ENCODE measurements at regions not wholly inside any gene's neighbourhood (a gene's known extent, or its start where the extent isn't known, plus 50 kb on each side); places are given as distances from the start of the nearest gene placed in this dataset.

DNA sequence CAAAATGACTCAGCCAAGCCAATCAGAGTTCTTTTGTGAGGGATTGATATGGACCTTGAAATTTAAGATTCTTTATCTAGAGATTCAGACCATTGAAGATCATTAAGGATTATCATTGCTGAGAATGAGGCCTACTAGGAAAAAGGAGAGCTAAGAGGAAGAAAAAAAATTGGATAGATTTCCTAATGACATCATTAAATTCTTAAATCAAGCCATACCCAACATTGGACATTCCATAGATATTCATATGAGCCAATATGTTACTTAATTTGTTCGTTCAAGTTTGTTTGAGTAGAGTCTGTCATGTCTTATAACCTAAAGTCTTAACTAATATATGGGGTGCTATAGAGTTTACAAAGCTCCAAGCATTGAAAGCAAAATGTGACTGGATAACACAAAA is 727.9 kb upstream of the SEMA6A start:
- no peak overlapping the region for H2BK20ac ChIP-seq (ENCODE audit: low read depth, low read length, poor library complexity, severe bottlenecking)
- H3K36me3 Mint-ChIP-seq (ENCODE audit: insufficient read depth in 1 of 3, low read depth in 3 of 3), result peaks cover 0 to 3% (median 0%) of the 10 kb centered on the region in 3 experiments; a peak in 2 of 7 replicates
- H3K18ac ChIP-seq (ENCODE audit: insufficient read length, low read depth, low read length), result no peak overlapping the region
- H2AFZ ChIP-seq (ENCODE audit: low read length), result no peak overlapping the region
- H3K56ac ChIP-seq (ENCODE audit: insufficient read length, low read depth, low read length), result no peak overlapping the region
- H2BK15ac ChIP-seq (ENCODE audit: low read depth, low read length), result no peak overlapping the region
- no peak overlapping the region for H2BK120ac ChIP-seq (ENCODE audit: low read depth, low read length, poor library complexity, severe bottlenecking)
- no peak overlapping the region for H3K4me3 Mint-ChIP-seq
- no peak overlapping the region for H2BK12ac ChIP-seq (ENCODE audit: insufficient read length, low read depth, low read length)
- no peaks in the 10 kb centered on the region for H3K27me3 Mint-ChIP-seq (ENCODE audit: low read depth)
- H3K4ac ChIP-seq (ENCODE audit: low read depth, low read length), result no peak overlapping the region
- H3K9me3 ChIP-seq (ENCODE audit: control insufficient read depth, low read depth, low read length), result no peaks in the 10 kb centered on the region
- H2BK5ac ChIP-seq (ENCODE audit: insufficient read length, low read length), result no peak overlapping the region
- H2AK5ac ChIP-seq (ENCODE audit: insufficient read length, low read length), result no peak overlapping the region
- H3K4me1 Mint-ChIP-seq, result peaks cover 7 to 9% of the 10 kb centered on the region in 2 experiments
- no peak overlapping the region for H3K27ac Mint-ChIP-seq
- no peak for DNase-seq
- no peak overlapping the region for H3K23ac ChIP-seq (ENCODE audit: insufficient read length, low read depth, low read length)
- no CpG with 5 or more reads among the region's 1 CpG for WGBS (ENCODE audit: extremely low coverage, insufficient read length, low lambda C conversion rate)
- TF ChIP-seq, protein P1, sequence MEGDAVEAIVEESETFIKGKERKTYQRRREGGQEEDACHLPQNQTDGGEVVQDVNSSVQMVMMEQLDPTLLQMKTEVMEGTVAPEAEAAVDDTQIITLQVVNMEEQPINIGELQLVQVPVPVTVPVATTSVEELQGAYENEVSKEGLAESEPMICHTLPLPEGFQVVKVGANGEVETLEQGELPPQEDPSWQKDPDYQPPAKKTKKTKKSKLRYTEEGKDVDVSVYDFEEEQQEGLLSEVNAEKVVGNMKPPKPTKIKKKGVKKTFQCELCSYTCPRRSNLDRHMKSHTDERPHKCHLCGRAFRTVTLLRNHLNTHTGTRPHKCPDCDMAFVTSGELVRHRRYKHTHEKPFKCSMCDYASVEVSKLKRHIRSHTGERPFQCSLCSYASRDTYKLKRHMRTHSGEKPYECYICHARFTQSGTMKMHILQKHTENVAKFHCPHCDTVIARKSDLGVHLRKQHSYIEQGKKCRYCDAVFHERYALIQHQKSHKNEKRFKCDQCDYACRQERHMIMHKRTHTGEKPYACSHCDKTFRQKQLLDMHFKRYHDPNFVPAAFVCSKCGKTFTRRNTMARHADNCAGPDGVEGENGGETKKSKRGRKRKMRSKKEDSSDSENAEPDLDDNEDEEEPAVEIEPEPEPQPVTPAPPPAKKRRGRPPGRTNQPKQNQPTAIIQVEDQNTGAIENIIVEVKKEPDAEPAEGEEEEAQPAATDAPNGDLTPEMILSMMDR (conservative IDR thresholded peaks at IDR 0.05), result no peak
- H3T11ph ChIP-seq (ENCODE audit: low read length), result no peak overlapping the region
- no peak overlapping the region for H3K14ac ChIP-seq (ENCODE audit: insufficient read depth, low read length)
- H4K20me1 ChIP-seq (ENCODE audit: control insufficient read depth, insufficient read depth, insufficient read length), result no peaks in the 10 kb centered on the region
- no peak overlapping the region for H4K5ac ChIP-seq (ENCODE audit: insufficient read length, low read depth, low read length)
- no peaks in the 10 kb centered on the region for H3K79me2 ChIP-seq (ENCODE audit: insufficient read depth, low read length)
- H3K23me2 ChIP-seq (ENCODE audit: insufficient read length, low read depth, low read length, poor library complexity, severe bottlenecking), result no peaks in the 10 kb centered on the region
- H3K79me1 ChIP-seq (ENCODE audit: insufficient read depth, low read depth, low read length, poor library complexity, severe bottlenecking), result no peaks in the 10 kb centered on the region
- H3K27me3 ChIP-seq (ENCODE audit: insufficient read depth, low read length), result no peaks in the 10 kb centered on the region
- H3K4me2 ChIP-seq (ENCODE audit: insufficient read depth, insufficient read length, low read length), result no peak overlapping the region
- H3K27ac ChIP-seq (ENCODE audit: insufficient read length, low read depth, low read length), result no peak overlapping the region
- no peak overlapping the region for H4K91ac ChIP-seq (ENCODE audit: insufficient read length, low read depth, low read length)
- no peaks in the 10 kb centered on the region for H3K4me1 ChIP-seq (ENCODE audit: insufficient read depth, low read length)
- H3K9me3 Mint-ChIP-seq, result peaks cover 0 to 5% of the 10 kb centered on the region in 2 experiments
- no peak overlapping the region for H4K8ac ChIP-seq (replicated peaks; ENCODE audit: insufficient read length, low read depth, low read length)
- H3K9ac ChIP-seq (ENCODE audit: extremely low read depth, insufficient read length, low read length), result no peak overlapping the region
